NCI-H510A (cell line): ENCODE measurements at regions not wholly inside any gene's neighbourhood (a gene's known extent, or its start where the extent isn't known, plus 50 kb on each side); places are given as distances from the start of the nearest gene placed in this dataset.

Source experiments
- DNase-seq: peaks from one replicate; lab custom pipeline; 2025; lab: John Stamatoyannopoulos, UW

DNA sequence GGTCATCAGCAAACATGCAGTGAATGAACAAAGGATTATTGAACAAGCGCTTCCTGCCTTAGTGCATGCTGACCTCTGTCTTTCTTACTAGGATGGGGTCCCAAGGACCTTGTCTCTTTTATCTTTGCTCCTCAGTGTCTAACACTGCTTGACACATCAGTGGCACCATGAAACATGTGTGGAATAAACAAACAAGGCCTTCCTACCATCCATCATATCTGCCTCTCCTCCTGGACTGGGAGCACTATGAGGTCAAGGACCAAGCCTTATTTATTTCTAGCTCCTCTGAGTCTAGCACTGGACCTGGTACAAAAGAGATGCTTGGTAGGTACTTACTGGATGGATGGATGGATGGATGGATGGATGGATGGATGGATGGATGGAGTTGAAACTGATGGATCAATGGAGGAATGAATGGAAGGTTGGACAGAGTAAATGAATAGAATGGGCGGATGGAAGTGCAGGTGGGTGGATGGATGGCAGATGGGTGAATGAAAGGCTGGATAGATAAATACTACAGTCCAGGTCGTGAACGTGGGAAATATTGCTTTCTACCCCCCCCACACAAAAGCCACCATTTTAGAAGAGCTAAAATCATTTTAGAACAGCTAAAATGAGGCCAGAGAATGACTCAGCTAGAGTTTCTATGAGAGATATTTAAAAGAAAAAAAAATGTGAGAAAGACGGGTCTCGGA, 104.1 kb upstream of the PTPN1 start:
- no peak for DNase-seq

DNA sequence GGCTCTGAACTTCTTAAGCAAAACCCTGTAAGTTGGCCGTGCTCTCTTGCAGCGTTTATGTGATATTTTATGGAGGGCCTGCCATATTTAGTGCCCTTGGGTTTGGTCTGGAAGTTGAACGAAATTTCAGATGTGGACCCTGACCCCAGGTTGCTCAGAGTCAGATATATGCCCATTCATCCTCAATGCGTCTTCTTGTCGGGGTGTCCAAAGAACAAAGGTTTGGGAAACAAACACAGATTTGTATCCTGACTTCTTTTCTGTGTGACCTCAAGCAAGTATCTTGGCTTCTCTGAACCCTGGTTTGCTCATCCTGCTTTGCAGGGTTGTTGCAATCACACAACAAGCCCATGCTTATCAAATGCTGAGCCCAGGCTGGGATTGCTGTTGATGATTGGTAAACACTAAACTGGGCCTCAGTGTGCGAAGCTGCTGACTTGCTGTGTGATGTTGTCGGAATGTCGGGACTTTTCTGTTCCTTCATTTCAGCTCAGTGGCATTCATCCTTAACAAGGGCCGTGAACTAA, 103.5 kb upstream of the PTPN1 start:
- no peak for DNase-seq

DNA sequence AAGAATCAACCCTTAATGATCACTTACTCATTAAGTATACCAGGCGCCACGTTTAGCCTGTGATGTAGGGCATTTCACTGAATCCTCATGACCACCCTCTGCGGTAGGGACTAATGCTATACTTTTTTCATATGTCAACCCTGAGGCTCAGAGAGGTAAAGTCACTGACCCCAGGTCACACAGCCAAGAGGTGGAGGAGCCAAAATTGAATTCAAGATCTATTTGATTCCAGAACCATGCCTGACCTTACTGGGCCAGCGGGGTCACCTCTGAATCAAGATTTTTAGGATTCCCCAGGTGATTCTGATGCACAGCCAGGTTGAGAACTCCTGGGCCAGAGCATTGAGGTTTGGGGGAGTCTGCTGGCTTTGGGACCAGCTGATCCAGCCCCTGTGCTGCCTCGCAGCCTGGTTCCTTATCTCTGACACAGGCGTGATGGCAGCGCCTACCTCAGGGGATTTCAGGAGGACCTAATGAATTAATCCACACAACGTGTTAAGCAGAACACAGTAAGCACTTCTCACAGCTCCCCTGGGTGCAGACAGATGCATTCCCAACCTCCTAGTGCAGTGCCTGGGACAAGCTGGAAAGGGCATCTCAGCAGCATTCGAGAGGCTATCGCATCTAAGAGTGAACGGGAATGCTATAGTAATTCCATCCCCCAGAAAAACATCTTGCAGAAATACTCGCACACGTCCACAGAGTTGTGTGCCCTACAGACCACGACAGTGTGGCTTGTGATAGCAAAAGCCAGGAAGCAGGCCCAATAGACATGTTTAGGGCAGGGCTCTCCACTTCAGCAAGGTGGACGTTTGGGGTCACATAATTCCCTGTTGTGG, 101.4 kb upstream of the PTPN1 start:
- no peak for DNase-seq

DNA sequence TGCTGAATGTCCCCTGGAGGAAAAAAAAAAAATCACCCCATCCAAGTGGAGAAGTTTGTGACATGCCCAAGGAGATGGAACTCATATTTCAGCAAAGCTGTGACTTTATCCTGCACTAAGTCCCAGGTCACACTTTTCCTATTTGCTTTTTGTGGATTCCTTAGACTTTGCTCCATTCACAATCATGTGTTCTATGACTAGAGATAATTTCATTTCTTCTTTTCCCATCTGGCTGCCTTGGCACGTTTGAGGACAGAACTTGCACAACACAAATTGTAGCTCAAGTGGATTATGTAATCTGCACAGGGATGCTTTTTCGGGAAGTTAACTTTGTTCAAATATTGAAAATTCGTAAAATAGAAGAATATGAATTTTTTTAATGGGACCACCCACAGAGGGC, 100.7 kb upstream of the PTPN1 start:
- DNase-seq = no peak

DNA sequence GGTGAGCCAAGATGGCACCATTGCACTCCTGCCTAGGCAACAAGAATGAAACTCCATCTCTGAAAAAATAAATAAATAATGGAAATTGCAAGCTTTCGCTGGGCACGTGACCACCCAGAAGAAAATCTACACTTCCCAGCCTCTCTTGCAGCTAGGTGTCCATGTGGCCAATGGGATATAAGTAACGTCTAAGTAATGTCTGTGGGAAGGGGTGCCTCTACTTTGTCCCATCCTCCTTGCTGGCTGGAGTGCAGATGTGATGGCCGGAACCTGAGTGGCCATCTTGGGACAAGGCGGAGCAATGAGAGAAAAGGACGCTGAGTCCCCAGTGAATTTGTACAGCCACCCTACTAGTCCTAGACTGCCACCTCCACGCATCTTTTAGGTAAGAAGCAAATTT, 99.8 kb upstream of the PTPN1 start:
- no peak for DNase-seq

DNA sequence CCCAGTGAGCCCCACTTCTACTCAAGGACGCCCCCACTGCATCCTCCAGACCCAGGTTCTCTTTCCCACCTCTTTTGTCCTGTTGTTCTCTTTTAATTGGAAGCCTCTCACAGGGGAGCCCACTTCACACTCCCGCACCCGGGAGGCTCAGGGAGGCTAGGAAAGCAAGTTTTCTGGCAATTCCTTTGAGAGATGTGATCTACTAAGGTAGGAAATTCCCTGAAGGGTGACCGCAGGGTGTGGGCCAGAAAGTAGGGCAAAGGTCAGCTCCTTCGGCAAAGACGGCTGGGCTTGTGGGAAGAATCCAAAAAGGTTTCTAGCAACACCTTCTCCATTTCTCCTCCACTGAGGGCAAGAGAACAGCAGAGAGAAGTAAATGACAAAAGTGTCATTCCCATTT, 98.1 kb upstream of the PTPN1 start:
- DNase-seq = no peak

DNA sequence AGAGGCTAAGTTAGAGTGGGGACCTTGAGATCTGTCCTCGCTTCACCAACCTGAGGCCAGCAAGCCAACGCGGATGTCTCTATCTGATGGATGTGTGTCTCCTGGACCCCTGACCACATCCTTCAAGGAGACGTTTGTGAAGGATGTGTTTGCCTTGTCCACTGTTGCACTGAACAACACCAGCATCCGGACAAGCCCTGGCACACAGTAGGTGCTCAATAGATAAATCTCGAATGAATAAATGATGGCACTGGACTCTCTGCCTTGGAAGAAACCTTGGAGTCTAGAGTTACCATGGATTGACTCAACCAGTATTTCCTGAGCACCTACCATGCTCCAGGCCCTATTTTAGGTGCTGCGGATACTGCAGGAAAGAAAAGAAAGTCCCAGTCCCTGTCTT, 97.7 kb upstream of the PTPN1 start:
- DNase-seq = no peak

DNA sequence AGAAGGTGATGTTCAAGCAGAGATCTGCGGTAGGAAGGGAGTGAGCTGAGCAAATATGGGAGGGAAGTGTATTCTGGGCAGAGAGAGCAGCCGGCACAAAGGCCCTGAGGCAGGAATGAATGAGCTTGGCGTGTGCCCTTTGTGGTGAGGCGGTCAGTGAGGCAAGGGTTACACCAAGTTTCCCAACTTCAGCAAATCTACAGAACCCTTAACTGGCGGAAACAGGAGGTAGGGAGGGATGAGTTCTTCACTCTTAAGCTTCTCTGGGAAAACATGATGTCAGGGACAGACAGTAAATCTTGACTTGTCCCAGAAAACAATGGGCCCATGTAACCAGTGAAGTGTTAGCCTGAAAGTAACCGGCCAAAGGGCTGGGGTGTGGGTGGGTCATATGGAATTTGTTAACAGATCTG, 97.1 kb upstream of the PTPN1 start:
- no peak for DNase-seq

DNA sequence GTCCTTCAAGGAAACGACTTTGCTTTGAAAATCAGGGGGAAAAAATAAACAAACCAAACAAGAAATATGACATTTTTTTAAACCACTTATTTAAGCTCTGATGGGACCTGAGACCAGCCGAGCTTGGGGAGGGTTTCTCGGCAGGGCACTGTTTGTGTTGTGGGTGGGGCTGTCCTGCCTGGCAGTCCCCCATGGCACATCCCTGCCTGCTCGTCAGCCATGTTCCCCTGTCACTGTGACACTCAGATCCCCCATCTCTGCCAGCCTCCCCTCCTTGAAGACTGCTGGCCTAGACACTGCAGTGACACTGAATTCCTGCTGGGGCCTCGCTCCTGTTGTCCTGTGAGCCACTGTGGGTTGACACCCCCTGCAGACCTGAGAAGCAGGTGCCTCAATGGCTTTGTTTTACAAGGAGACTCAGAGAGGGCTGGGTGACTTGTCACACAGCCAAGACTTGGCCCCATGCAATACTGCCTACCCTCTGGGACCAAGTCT, 95.1 kb upstream of the PTPN1 start:
- DNase-seq = no peak

DNA sequence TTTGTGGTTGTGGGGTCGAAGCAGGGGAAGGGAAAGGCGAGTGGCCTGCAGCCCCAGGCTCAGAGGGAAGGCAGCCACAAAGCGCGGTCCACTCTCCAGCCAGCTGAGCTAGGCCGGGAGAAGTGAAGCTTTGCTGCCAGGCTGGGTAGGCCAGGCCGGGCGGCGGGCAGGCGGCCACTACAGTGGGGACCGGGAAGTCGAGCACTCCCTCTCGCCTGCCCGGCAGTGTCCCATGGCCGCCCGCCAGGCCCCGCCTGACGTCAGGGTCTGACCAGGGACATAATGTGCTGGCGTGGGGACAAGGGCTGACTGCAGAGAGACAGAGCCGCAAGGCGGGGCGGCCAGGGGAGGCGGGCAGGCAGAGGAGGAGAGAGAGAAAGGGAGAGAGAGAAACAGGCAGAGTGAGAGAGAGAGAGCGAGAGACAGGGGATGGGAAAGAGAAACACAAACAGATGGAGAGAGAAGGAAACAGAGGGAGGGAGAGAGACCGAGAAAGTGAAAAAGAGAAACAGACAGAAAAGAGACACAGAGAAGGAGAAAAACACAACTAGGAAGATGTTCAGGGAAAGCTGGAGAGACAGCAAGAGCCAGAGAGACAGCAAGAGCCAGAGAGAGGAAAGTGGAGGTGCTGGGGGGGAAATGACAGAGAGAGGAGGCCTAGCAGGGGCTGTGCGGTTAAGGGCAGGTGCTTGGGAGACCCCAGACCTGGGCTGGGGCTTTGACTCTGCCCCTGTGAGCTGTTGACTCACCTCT, 94.5 kb upstream of the PTPN1 start:
- DNase-seq = no peak

DNA sequence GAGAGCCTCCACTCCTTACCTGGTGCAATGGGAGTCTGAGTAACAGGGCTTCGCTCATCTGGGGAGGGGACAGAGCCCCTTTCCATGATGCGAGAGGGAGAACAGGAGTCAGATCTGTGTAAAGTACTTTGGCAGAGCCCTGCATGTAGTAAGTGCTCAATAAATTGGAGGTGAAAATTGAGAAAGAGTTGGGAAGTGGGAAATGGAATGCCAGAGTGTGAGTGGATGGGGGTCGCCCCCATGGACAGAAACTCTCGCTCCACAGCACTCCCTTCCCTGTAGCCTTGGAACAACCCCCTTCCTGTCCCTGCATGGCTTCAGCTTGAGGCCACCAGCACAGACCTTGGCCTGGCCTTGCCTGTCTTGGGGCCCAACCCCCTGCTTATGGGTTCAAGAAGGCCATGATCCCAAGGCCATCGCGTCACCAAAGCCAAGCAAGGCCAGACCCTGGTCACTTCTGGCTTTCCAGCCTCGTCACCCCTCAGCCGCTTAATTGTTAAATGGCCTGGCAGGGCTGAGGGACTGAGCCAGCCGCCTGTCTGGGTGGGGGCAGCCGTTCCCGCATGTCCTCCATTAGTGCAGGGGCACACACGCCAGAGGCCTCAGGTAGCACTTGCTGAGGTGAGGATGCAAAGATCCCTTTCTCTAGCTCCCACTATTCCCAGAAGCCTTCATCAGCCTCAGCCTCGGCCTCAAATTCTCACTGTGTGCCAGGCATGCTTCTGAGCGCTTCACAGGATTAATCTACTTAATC, 93.7 kb upstream of the PTPN1 start:
- no peak for DNase-seq

DNA sequence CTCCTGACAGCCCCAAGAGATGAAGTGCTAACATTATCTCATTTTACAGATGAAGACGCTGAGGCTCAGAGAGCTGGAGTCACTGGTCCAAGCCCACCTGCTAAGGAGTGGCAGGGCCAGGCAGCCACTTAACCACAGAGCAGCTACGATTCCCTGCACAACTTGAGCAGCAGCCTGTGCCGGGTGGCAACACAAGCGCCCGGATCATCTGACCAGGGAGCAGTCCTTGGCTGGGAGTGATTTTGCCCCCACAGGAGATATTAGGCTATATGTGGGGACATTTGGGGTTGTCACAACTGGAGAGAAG, 93.2 kb upstream of the PTPN1 start:
- DNase-seq = no peak

DNA sequence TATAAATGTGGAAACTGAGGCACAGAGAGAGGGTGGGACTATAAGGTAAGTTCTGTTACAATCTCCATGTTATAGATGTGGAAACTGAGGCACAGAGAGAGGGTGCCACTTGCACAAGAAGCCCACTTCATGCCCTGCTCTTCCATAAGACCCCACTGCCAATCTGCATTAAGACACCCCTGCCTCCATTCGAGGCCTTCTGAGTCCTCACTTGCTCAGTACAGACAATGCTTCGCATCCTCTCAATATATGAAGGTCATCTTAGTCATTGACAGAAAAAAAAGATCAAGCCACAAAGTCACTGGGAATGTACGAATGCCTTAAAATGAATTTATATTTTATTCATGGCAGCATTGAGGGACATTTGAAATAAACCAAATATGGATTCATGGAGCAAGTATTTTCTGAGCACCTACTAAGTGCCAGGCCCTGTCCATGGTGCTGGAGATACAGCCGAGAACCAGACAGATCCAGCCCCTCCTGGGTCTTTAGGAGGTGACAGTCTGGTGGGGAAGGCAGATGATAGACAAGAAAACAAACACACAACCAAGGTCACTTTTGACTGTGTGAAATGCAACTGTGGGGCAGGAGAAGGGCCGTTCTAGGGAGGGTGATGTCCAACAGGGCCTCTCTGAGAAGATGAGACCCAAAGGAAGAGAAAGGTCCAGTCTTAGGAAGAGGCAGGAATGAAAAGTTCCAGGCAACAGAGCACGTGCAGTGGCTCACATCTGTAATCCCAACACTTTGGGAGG, 92.5 kb upstream of the PTPN1 start:
- no peak for DNase-seq

DNA sequence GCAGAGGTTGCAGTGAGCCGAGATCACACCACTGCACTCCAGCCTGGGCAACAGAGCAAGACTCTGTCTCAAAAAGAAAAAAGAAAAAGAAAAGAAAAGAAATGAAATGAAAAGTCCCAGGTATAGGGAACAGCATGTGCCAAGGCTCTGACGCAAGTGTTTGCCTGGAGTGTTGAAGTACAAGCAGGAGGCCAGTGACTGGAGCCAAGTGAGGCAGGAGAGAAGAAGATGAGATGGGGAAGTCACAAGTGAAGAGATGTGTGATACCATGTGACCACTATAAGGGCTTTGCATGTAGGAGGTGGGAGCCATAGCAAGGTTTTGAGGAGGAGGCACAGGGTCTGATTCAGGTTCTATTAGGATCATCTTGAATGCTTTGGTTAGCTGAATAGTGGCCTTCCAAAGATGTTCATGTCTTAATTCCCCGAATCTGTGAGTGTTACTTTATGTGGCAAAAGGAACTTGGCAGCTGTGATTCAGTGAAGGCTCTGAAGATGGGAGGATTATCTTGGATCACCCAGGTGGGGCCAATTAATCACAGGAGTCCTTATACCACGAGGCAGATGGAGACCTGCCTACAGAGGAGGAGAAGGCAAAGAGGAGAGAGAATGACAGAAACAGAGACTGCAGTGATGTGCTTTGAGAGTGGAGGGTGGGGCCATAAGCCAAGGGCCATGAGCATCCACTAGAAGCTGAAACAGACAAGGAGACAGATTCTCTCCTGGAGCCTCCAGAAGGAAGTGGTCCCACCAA, 91.1 kb upstream of the PTPN1 start:
- DNase-seq = no peak

DNA sequence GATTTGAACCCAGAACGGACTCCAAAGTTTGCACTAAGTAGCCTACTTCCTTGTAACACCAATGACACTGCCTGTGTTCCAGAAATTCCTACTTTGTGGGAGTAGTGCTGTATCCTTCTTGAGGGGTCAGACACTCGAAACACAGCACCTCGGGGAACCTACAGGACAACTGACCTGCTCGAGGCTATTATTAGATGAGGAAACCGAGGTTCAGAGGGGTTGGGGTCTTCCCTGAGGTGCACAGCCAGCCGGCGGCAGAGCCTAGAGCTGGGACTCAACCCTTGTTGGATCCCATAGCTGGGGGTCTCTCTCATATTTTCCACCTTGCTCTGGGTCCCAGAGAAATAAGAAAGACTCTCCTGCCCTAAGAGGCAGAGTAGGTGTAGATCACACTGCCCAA, 89.8 kb upstream of the PTPN1 start:
- no peak for DNase-seq

DNA sequence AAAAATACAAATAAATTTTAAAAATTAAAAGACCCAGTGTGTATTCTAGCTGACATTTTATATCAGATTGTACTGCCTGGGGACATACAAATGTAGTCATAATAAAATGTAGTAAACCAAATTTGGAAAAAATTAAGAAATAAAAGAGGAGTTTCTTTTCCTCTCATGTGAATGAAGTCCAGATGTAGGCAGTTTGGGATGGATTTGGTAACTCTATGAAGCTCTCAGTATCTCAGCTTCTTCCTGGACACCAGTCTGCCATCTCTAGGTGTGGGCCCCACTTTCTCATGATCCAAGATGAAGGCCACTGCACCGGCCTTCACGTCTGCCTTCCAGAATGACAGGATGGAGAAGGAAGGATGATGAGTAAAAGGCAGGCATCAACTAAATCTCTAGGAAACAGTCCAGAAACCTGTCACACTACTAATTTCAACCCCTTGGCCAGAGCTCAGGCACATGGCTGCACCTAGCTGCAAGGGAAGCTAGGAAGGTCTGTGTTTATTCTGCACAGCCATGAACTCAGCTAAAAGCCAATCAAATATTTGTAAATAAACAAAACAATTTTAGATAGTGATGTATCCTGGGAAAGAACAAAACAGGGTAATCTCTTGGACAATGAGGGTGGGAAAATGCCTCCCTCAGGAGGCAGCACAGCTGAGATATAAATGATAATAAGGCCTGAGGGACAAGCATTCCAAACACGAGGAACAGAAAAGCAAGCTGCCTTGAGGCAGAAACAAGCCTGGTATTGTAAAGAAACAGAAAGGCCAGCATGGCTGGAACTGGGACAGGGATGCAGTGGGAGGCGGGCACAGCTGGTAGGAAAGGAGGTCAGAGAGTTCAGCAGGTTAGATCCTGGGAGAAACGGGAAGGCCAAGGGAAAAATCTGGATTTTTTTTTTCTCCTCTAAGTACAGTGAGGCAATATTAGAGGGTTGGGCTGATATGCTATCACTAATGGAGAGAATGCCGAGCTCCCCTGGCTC, 88.5 kb upstream of the PTPN1 start:
- DNase-seq = no peak

DNA sequence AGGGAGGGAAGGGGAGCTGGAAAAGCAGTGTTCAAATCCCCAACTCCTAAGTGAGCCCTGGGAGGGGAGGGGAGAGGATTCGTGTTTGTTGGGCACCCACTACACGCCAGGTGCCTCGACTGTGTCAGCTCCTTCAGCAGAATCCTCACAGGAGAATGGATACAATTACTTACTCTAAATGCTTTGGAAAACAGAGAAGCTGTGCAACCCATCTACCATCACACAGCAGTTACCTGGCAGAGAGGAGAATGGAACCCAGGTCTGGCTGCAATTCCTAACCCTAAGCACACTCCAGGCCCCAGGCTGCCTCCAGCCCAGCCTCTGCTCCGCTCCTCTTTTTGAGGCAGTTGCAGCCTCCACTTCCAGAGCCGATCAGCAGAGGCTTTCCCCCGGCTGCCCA, 86.4 kb upstream of the PTPN1 start:
- DNase-seq = no peak

DNA sequence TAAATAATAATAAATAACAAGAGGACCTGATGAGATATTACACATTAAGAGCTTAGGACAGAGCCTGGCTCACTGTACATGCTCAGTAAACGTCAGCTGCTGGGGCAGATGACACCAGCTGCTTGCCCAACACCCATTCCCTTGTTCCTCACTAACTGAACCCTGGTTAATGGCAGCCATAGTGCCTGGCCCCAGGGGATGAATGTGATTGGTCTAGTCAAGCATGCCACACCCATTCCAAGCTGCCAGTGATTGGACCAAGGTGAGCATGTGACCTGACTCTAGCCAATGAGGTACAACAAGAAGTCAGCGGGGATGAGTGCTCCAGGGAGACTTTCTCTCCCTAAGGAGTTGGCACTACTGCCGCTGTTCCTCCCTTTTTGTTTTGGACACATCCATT, 85.1 kb upstream of the PTPN1 start:
- DNase-seq = no peak
